A673 (cell line): ENCODE measurements at regions not wholly inside any gene's neighbourhood (a gene's known extent, or its start where the extent isn't known, plus 50 kb on each side); places are given as distances from the start of the nearest gene placed in this dataset.

Source experiments
- EZH2 ChIP-seq: fragments of 200-600 bp; sonication (generic); IDR thresholded peaks from 2 replicates; pipeline ENCODE4 v1.6.1; 2017; ENCODE audit warnings: borderline replicate concordance, low read depth, mild to moderate bottlenecking, mixed read lengths, antibody characterized with exemption, low read length; ENCODE audit not compliant: poor library complexity, severe bottlenecking
- TF ChIP-seq, protein P1 (sequence below): fragments of 300-800, 200-600 bp; sonication (generic); conservative IDR thresholded peaks from 2 replicates; pipeline ENCODE4 v1.5.1; 2017; ENCODE audit warnings: low read depth, mild to moderate bottlenecking, antibody characterized with exemption, low read length, moderate library complexity, mixed read lengths

DNA sequence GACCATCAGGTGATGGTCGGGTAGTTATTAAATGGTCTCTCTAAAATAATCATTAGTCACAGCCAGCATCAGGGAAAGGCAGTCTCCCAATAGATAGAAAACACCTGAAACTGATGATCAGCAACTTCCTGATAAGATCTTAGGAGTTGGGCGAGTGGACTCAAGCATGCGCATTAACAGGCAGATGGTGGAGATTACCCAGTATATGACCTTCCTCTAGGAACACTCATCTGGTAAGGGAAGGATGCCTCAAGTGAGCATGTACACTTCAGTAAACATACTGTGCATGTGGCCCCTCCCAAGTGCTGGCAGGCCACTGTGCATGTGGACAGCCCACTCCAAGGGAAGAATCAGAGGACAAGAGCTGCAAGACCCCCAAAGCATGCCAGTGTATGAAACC lies 105.9 kb downstream of the ABCC12 start:
- TF ChIP-seq EZH2: no peak
- TF ChIP-seq, protein P1, sequence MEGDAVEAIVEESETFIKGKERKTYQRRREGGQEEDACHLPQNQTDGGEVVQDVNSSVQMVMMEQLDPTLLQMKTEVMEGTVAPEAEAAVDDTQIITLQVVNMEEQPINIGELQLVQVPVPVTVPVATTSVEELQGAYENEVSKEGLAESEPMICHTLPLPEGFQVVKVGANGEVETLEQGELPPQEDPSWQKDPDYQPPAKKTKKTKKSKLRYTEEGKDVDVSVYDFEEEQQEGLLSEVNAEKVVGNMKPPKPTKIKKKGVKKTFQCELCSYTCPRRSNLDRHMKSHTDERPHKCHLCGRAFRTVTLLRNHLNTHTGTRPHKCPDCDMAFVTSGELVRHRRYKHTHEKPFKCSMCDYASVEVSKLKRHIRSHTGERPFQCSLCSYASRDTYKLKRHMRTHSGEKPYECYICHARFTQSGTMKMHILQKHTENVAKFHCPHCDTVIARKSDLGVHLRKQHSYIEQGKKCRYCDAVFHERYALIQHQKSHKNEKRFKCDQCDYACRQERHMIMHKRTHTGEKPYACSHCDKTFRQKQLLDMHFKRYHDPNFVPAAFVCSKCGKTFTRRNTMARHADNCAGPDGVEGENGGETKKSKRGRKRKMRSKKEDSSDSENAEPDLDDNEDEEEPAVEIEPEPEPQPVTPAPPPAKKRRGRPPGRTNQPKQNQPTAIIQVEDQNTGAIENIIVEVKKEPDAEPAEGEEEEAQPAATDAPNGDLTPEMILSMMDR: no peak
